Spleen (tissue), 7 donors: ENCODE measurements at regions not wholly inside any gene's neighbourhood (a gene's known extent, or its start where the extent isn't known, plus 50 kb on each side); places are given as distances from the start of the nearest gene placed in this dataset.
"Not testable (repeated sequence)": the region's sequence is repeated elsewhere in the genome, so short reads cannot be mapped to it uniquely, and the experiment has no call there.

Experiments
- CTCF ChIP-seq, 11 experiments: fragments of 200-600 bp in 7 of 11; fragments of 450-650 bp in 4 of 11; sonication (generic) in 4 of 11; IDR thresholded peaks in 8 of 11; conservative IDR thresholded peaks in 3 of 11; 1 replicate in 7 of 11; 2 replicates in 4 of 11; pipeline versions ENCODE4 v1.4.0 to v1.8.0; 2016 to 2021; ENCODE audit warnings: antibody characterized with exemption in 11 of 11, inconsistent platforms in 4 of 11, mild to moderate bottlenecking in 1 of 11
- POLR2A ChIP-seq, 3 donors: fragments of 450-650 bp; IDR thresholded peaks; one replicate each; pipeline ENCODE4 v1.5.1; 2017; ENCODE audit warnings: antibody characterized with exemption in 3 of 3, mild to moderate bottlenecking in 1 of 3
- donor health status: DM: no; HTN: no; CAD: no; lungs with moderate emphysema.
- donor health status: DM: no; HTN: no; CAD: no.
- donor health status: DM: no; HTN: no; CAD: no.

- not testable (repeated sequence) for TF ChIP-seq CTCF (IDR thresholded peaks at IDR 0.05 in 8 of 11, conservative IDR thresholded peaks at IDR 0.05 in 3 of 11); POLR2A (IDR thresholded peaks at IDR 0.05)
Measured at GRCh38 chr6:106723419-106723818, 94.0 kb downstream of the QRSL1 start.
